Right lobe of liver (tissue), 6 donors: ENCODE measurements at regions not wholly inside any gene's neighbourhood (a gene's known extent, or its start where the extent isn't known, plus 50 kb on each side); places are given as distances from the start of the nearest gene placed in this dataset.

Experiments used
- ATAC-seq, 4 donors: fragments of 200-7000 bp; cut with Tn5 transposase; one replicate each; pipeline ENCODE4 v1.9.1; 2020; ENCODE audit warnings: mild to moderate bottlenecking in 4 of 4, moderate library complexity in 4 of 4
- DNase-seq, 3 donors: peaks; one replicate each; pipeline ENCODE4 v3.0.0-alpha.2; 2020
- H3K27ac ChIP-seq, 3 donors: fragments of 200-600 bp; one replicate each; pipeline ENCODE4 v1.8.0; 2022
- H3K27me3 ChIP-seq, 2 donors: fragments of 200-600 bp; one replicate each; pipeline ENCODE4 v1.8.0; 2022
- H3K36me3 ChIP-seq, 4 donors: fragments of 200-600 bp; sonication (generic) in 1 of 4; one replicate each; pipeline versions ENCODE4 v1.5.1 to v1.8.0; 2017 to 2022; ENCODE audit warnings: control low read depth in 1 of 4
- H3K4me1 ChIP-seq, 4 donors: fragments of 200-600 bp; sonication (generic) in 1 of 4; one replicate each; pipeline versions ENCODE4 v1.5.1 to v1.8.0; 2017 to 2022; ENCODE audit warnings: control low read depth in 1 of 4
- H3K4me3 ChIP-seq, 3 donors: fragments of 200-600 bp; one replicate each; pipeline ENCODE4 v1.8.0; 2022
- H3K9me3 ChIP-seq, 4 donors: fragments of 200-600 bp; sonication (generic) in 1 of 4; one replicate each; pipeline versions ENCODE4 v1.5.1 to v1.8.0; 2017 to 2022; ENCODE audit warnings: control low read depth in 1 of 4
- CTCF ChIP-seq, 4 donors: fragments of 200-600 bp in 3 of 4; fragments of 450-650 bp in 1 of 4; IDR thresholded peaks; one replicate each; pipeline versions ENCODE4 v1.5.1 to v1.8.0; 2016 to 2022; ENCODE audit warnings: antibody characterized with exemption in 4 of 4, mild to moderate bottlenecking in 2 of 4
- POLR2A ChIP-seq: fragments of 450-650 bp; IDR thresholded peaks from one replicate; pipeline ENCODE4 v1.6.1; 2017; ENCODE audit warnings: antibody characterized with exemption, mild to moderate bottlenecking
- WGBS: methylation state at CpG from one replicate; pipeline ENCODE4 v1.1.6; 2018; ENCODE audit warnings: low coverage, low lambda C conversion rate; ENCODE audit not compliant: insufficient coverage; ENCODE audit errors: missing lambda C conversion rate; 5-methylcytosine and 5-hydroxymethylcytosine counted together
- intact Hi-C, 2 donors: fragments of 100-400 bp; cut with DNase I; formaldehyde crosslinking; loops; one replicate each; pipeline versions ENCODE4 v1.11.2 to v1.14.1; 2022
- donor health status: DM: no; HTN: yes; CAD: no.
- donor health status: DM: no; HTN: no; CAD: no.
- donor health status: DM: no; HTN: no; CAD: no.
- donor health status: DM: no; HTN: yes; CAD: no.
- donor health status: DM: no; HTN: yes; CAD: no.

GRCh38 chr1:208850442-208850841 is 606.3 kb upstream of the PLXNA2 start:
- DNase-seq (no peak), ATAC-seq (no peak)
- no peaks in the 10 kb centered on the region for H3K36me3 ChIP-seq
- TF ChIP-seq POLR2A (no peak), CTCF (IDR thresholded peaks at IDR 0.05) (no peak)
- intact Hi-C loops = no loop called here
- no peak overlapping the region for H3K27ac ChIP-seq
- no CpG with 5 or more reads among the region's 5 CpGs for WGBS
- H3K4me3 ChIP-seq = no peak overlapping the region
- no peaks in the 10 kb centered on the region for H3K9me3 ChIP-seq
- H3K4me1 ChIP-seq = no peaks in the 10 kb centered on the region
- H3K27me3 ChIP-seq = no peaks in the 10 kb centered on the region

GRCh38 chr1:208851366-208851765 is 607.2 kb upstream of the PLXNA2 start:
- 44% methylated on average over 2 of the region's 2 CpGs for WGBS
- Histone ChIP-seq H3K27ac (no peak overlapping the region), H3K9me3 (no peaks in the 10 kb centered on the region), H3K27me3 (no peaks in the 10 kb centered on the region), H3K36me3 (no peaks in the 10 kb centered on the region), H3K4me3 (no peak overlapping the region), H3K4me1 (no peaks in the 10 kb centered on the region)
- intact Hi-C loops = no loop called here
- TF ChIP-seq POLR2A (no peak), CTCF (IDR thresholded peaks at IDR 0.05) (no peak)
- DNase-seq (no peak), ATAC-seq (no peak)

GRCh38 chr1:208852911-208853310 is 608.7 kb upstream of the PLXNA2 start:
- intact Hi-C loops = no loop called here
- Histone ChIP-seq H3K4me3 (no peak overlapping the region), H3K9me3 (no peaks in the 10 kb centered on the region), H3K27me3 (no peaks in the 10 kb centered on the region), H3K4me1 (no peaks in the 10 kb centered on the region), H3K36me3 (no peaks in the 10 kb centered on the region), H3K27ac (no peak overlapping the region)
- WGBS = 72% methylated on average over 3 of the region's 3 CpGs
- DNase-seq (no peak), ATAC-seq (no peak)
- TF ChIP-seq CTCF (IDR thresholded peaks at IDR 0.05) (no peak), POLR2A (no peak)

DNA sequence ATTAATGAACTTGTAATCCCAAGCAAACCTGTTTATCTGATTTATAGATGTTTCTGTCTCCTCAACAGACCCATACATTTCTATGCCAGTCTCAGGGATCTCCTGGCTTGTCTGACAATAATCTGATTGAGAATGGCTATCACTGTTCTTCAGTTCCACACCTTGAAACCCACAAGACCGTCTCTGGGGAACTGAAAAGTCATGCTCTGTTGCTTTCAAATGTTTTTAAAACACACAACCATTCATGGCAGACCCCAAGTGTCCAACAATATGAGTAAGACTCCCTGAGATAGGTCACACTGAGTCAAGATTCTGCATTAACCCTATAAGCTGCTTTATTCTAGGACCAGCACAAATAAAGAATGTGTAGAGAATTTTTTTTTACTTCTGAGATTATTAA is 611.2 kb upstream of the PLXNA2 start:
- TF ChIP-seq CTCF (IDR thresholded peaks at IDR 0.05) = no peak
- no peak for TF ChIP-seq POLR2A
- no peak overlapping the region for H3K4me3 ChIP-seq
- no peak overlapping the region for H3K27ac ChIP-seq
- DNase-seq (no peak), ATAC-seq (no peak)
- H3K9me3 ChIP-seq = no peaks in the 10 kb centered on the region
- WGBS = 67% methylated on average over 1 of the region's 1 CpG
- H3K4me1 ChIP-seq = no peaks in the 10 kb centered on the region
- no peaks in the 10 kb centered on the region for H3K27me3 ChIP-seq
- no peaks in the 10 kb centered on the region for H3K36me3 ChIP-seq
- intact Hi-C loops = no loop called here

DNA sequence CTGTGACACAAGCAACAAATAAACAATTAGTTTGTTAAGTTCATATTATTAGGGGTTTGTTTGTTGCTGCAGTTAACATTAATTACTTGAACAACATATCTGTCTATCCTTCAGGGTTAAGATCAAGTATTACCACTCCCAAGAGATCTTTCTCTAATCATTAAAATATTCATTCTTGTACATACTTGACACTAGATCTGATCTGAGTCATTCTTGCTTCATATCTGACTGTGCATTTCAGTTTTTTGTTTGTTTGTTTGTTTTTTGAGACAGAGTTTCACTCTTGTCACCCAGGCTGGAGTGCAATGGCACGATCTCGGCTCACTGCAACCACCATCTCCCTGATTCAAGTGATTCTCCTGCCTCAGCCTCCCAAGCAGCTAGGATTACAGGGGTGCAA is 613.3 kb upstream of the PLXNA2 start:
- Histone ChIP-seq H3K36me3 (no peaks in the 10 kb centered on the region), H3K4me1 (no peaks in the 10 kb centered on the region), H3K4me3 (no peak overlapping the region), H3K9me3 (no peaks in the 10 kb centered on the region), H3K27me3 (no peaks in the 10 kb centered on the region), H3K27ac (no peak overlapping the region)
- TF ChIP-seq POLR2A (no peak), CTCF (IDR thresholded peaks at IDR 0.05) (no peak)
- 59% methylated on average over 2 of the region's 2 CpGs for WGBS
- intact Hi-C loops = no loop called here
- DNase-seq (no peak), ATAC-seq (no peak)
